HL-60 (cell line): ENCODE measurements at regions not wholly inside any gene's neighbourhood (a gene's known extent, or its start where the extent isn't known, plus 50 kb on each side); places are given as distances from the start of the nearest gene placed in this dataset.

Experiments used
- DNase-seq, 2 experiments: peaks; one replicate each; pipeline ENCODE4 v3.0.0-alpha.2; 2010 to 2020; ENCODE audit warnings: low read depth in 1 of 2, low spot score in 1 of 2
- H3K27ac ChIP-seq: fragments of 250-450 bp; sonication (Bioruptor Pico); replicated peaks from 2 replicates; pipeline ENCODE4 v1.5.1; 2020; ENCODE audit warnings: mild to moderate bottlenecking, moderate library complexity
- H3K27me3 ChIP-seq: fragments of 250-450 bp; sonication (Bioruptor Pico); 2 replicates; pipeline ENCODE4 v1.5.1; 2021; ENCODE audit warnings: mild to moderate bottlenecking, moderate library complexity; ENCODE audit not compliant: insufficient read depth, poor library complexity, severe bottlenecking
- H3K4me3 ChIP-seq: replicated peaks from 2 replicates; pipeline ENCODE4 v1.5.1; 2011; ENCODE audit warnings: mild to moderate bottlenecking, control low read depth, low read length; ENCODE audit not compliant: insufficient read depth
- CTCF ChIP-seq: IDR thresholded peaks from one replicate; pipeline ENCODE4 v1.5.1; 2011; ENCODE audit warnings: low read length, control low read depth, inconsistent platforms; ENCODE audit not compliant: insufficient read depth
- GABPA ChIP-seq: IDR thresholded peaks from 2 replicates; pipeline ENCODE4 v1.6.1; 2012; ENCODE audit warnings: low read depth
- POLR2AphosphoS5 ChIP-seq: IDR thresholded peaks from 2 replicates; pipeline ENCODE4 v1.6.1; 2012; ENCODE audit warnings: low read depth
- REST ChIP-seq: IDR thresholded peaks from 2 replicates; pipeline ENCODE4 v1.6.1; 2012; ENCODE audit warnings: low read depth; ENCODE audit not compliant: insufficient replicate concordance
- SPI1 ChIP-seq: IDR thresholded peaks from 2 replicates; pipeline ENCODE4 v1.6.1; 2012; ENCODE audit warnings: low read depth, mild to moderate bottlenecking, borderline replicate concordance

- Histone ChIP-seq H3K27ac (no peak overlapping the region), H3K4me3 (no peak overlapping the region), H3K27me3 (peaks cover 6% of the 10 kb centered on the region)
- TF ChIP-seq SPI1 = no peak
- TF ChIP-seq CTCF = no peak
- TF ChIP-seq GABPA = no peak
- no peak for TF ChIP-seq REST
- TF ChIP-seq POLR2AphosphoS5 = no peak
- no peak for DNase-seq
Observed at GRCh38 chr1:29437946-29438345, 201.6 kb downstream of the PTPRU start.

- no peak overlapping the region for H3K4me3 ChIP-seq
- H3K27me3 ChIP-seq = peaks cover 6% of the 10 kb centered on the region
- DNase-seq = no peak
- H3K27ac ChIP-seq = no peak overlapping the region
- TF ChIP-seq CTCF (no peak), REST (no peak), GABPA (no peak), SPI1 (no peak), POLR2AphosphoS5 (no peak)
Observed at GRCh38 chr1:29436181-29436785, 200.0 kb downstream of the PTPRU start.

- no peak overlapping the region for H3K4me3 ChIP-seq
- no peaks in the 10 kb centered on the region for H3K27me3 ChIP-seq
- TF ChIP-seq SPI1 (no peak), POLR2AphosphoS5 (no peak), CTCF (no peak), GABPA (no peak), REST (no peak)
- H3K27ac ChIP-seq = no peak overlapping the region
- no peak for DNase-seq
Observed at GRCh38 chr1:29433830-29434229, 197.5 kb downstream of the PTPRU start.
